GM18858 (cell line): ENCODE measurements at regions not wholly inside any gene's neighbourhood (a gene's known extent, or its start where the extent isn't known, plus 50 kb on each side); places are given as distances from the start of the nearest gene placed in this dataset.

Experiments
- ATAC-seq: cut with Tn5 transposase; IDR thresholded peaks from one replicate; pipeline ENCODE4 v1.9.1; 2021; ENCODE audit not compliant: unreplicated experiment

GRCh38 chr22:49210606-49211005 is 617.1 kb downstream of the BRD1 start:
- no peak for ATAC-seq

- no peak for ATAC-seq
These were observed 618.0 kb downstream of the BRD1 start for GRCh38 chr22:49209452-49210195.

GRCh38 chr22:49208768-49209252 is 618.9 kb downstream of the BRD1 start:
- ATAC-seq = no peak

GRCh38 chr22:49208004-49208402 is 619.7 kb downstream of the BRD1 start:
- ATAC-seq = no peak

GRCh38 chr22:49207008-49208003 is 620.4 kb downstream of the BRD1 start:
- ATAC-seq = no peak

GRCh38 chr22:49206281-49206680 is 621.4 kb downstream of the BRD1 start:
- ATAC-seq = no peak

GRCh38 chr22:49205483-49205800 is 622.2 kb downstream of the BRD1 start:
- ATAC-seq = no peak

- no peak for ATAC-seq
These were observed 622.8 kb downstream of the BRD1 start for GRCh38 chr22:49204599-49205482.

- no peak for ATAC-seq
These were observed 623.6 kb downstream of the BRD1 start for GRCh38 chr22:49203859-49204598.

GRCh38 chr22:49203091-49203858 is 624.4 kb downstream of the BRD1 start:
- ATAC-seq = no peak

GRCh38 chr22:49202226-49202625 is 625.4 kb downstream of the BRD1 start:
- ATAC-seq = no peak

GRCh38 chr22:49201046-49201970 is 626.4 kb downstream of the BRD1 start:
- ATAC-seq = no peak

- no peak for ATAC-seq
These were observed 628.4 kb downstream of the BRD1 start for GRCh38 chr22:49199224-49199623.

- ATAC-seq = no peak
These were observed 629.0 kb downstream of the BRD1 start for GRCh38 chr22:49198705-49199084.

- ATAC-seq = no peak
These were observed 629.5 kb downstream of the BRD1 start for GRCh38 chr22:49197986-49198704.

GRCh38 chr22:49197505-49197904 is 630.2 kb downstream of the BRD1 start:
- ATAC-seq = no peak

- ATAC-seq = no peak
These were observed 631.6 kb downstream of the BRD1 start for GRCh38 chr22:49196046-49196511.

GRCh38 chr22:49195636-49196035 is 632.0 kb downstream of the BRD1 start:
- no peak for ATAC-seq
